Erythroblast (primary cell): ENCODE measurements at regions not wholly inside any gene's neighbourhood (a gene's known extent, or its start where the extent isn't known, plus 50 kb on each side); places are given as distances from the start of the nearest gene placed in this dataset.

Experiments used
- GATA1 ChIP-seq: IDR thresholded peaks from 2 replicates; pipeline ENCODE4 v1.6.1; 2011; ENCODE audit warnings: low read depth, mild to moderate bottlenecking, control low read depth, low read length, moderate library complexity
- POLR2A ChIP-seq: IDR thresholded peaks from 2 replicates; pipeline ENCODE4 v1.6.1; 2011; ENCODE audit warnings: mild to moderate bottlenecking, low read length

DNA sequence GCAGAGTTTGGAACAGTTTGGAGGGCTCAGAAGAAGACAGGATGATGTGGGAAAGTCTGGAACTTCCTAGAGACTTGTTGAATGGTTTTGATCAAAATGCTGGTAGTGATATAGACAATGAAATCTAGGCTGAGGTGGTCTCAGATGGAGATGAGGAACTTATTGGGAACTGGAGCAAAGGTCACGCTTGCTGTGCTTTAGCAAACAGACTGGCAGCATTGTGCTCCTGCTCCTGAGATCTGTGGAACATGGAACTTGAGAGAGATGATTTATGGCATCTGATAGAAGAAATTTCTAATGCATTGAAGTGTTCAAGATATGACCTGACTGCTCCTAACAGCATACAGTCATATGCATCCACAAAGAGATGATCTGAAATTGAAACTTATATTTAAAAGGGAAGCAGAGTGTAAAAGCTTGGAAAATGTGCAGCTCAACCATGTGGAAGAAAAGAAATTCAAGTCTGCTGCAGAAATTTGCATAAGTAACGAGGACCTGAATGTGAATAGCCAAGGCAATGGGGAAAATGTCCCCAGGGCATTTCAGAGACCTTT lies 186.9 kb upstream of the PHYHIPL start:
- TF ChIP-seq POLR2A, result no peak
- TF ChIP-seq GATA1, result no peak
